ENCODE measurements at regions not wholly inside any gene's neighbourhood (a gene's known extent, or its start where the extent isn't known, plus 50 kb on each side); places are given as distances from the start of the nearest gene placed in this dataset.

DNA sequence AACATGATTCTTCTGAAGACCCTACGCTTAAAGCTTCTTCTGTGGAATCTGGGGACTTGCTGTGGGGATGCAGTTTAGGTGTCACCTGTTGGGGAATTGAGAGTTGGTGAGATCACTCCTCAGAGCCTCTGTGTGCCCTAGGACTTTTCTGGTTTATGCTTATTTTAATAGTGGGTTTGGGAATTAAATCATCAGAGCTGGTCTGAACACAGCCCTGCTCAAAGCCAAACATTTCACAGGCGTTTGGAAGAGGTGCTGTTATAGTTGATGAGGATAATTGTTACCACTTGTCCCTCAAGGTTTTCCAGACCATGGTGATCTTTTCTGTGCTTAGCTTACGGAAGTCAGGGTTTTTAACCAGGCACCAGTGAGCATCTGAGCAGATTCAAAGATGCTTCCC, 106.1 kb downstream of the EBLN1 start:
- DNase-seq (ENCODE audit: low read depth): no peak
- Mint-ChIP-seq H3K27ac (ENCODE audit: unreplicated experiment) (no peak overlapping the region), H3K27me3 (ENCODE audit: low read depth, unreplicated experiment) (peaks cover 3% of the 10 kb centered on the region)

DNA sequence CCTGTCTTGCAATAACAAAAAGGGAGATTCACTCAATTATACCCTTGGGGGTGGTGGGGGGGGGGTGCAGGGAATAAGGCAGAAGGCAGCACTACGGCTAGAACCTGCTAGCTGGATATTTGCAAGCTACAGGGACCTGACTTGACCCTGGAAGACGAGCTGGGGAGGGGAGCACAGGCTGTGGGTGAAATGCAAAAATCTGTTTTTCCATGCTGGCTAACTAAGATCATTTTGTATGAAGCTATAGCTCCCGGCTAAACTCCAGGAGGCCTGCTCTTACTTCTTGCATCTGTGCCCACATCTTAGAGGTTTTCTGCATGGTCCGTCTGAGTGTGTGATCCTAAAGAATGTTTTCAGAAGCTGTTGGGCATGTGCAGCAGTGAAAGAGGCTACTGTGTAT, 106.6 kb downstream of the EBLN1 start:
- H3K27ac ChIP-seq (ENCODE audit: low read depth, low read length): no peak overlapping the region
- H3K9me3 ChIP-seq (ENCODE audit: insufficient read depth, low read depth, low read length): no peaks in the 10 kb centered on the region
- H3K9ac ChIP-seq (ENCODE audit: low read length): no peak overlapping the region
- TF ChIP-seq, protein P1, sequence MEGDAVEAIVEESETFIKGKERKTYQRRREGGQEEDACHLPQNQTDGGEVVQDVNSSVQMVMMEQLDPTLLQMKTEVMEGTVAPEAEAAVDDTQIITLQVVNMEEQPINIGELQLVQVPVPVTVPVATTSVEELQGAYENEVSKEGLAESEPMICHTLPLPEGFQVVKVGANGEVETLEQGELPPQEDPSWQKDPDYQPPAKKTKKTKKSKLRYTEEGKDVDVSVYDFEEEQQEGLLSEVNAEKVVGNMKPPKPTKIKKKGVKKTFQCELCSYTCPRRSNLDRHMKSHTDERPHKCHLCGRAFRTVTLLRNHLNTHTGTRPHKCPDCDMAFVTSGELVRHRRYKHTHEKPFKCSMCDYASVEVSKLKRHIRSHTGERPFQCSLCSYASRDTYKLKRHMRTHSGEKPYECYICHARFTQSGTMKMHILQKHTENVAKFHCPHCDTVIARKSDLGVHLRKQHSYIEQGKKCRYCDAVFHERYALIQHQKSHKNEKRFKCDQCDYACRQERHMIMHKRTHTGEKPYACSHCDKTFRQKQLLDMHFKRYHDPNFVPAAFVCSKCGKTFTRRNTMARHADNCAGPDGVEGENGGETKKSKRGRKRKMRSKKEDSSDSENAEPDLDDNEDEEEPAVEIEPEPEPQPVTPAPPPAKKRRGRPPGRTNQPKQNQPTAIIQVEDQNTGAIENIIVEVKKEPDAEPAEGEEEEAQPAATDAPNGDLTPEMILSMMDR (IDR thresholded peaks at IDR 0.05; ENCODE audit: insufficient read depth, low read depth, low read length): no peak
- TF ChIP-seq EZH2 (IDR thresholded peaks at IDR 0.05; ENCODE audit: insufficient read depth, low read length): no peak
- no peaks in the 10 kb centered on the region for H3K27me3 ChIP-seq (ENCODE audit: insufficient read depth, low read length)
- H3K36me3 ChIP-seq (ENCODE audit: insufficient read depth, low read length): no peaks in the 10 kb centered on the region
- no peaks in the 10 kb centered on the region for H3K79me2 ChIP-seq (ENCODE audit: insufficient read depth, low read length)
- no peak overlapping the region for H3K4me3 ChIP-seq (ENCODE audit: insufficient read depth, low read depth, low read length)
- no peak for FAIRE-seq
- H3K4me1 Mint-ChIP-seq (ENCODE audit: low read depth, unreplicated experiment): no peaks in the 10 kb centered on the region
- no peaks in the 10 kb centered on the region for H3K36me3 Mint-ChIP-seq (ENCODE audit: low read depth, unreplicated experiment)
- H3K4me1 ChIP-seq (ENCODE audit: insufficient read depth, low read length): no peaks in the 10 kb centered on the region
- no peak for DNase-seq (ENCODE audit: low read depth)
- no peak overlapping the region for H3K27ac Mint-ChIP-seq (ENCODE audit: unreplicated experiment)
- no peaks in the 10 kb centered on the region for H3K9me3 Mint-ChIP-seq (ENCODE audit: unreplicated experiment)
- H3K27me3 Mint-ChIP-seq (ENCODE audit: low read depth, unreplicated experiment): peaks cover 3% of the 10 kb centered on the region
- no peaks in the 10 kb centered on the region for H4K20me1 ChIP-seq (ENCODE audit: insufficient read depth, low read length)
- H2AFZ ChIP-seq (ENCODE audit: low read depth, low read length): no peak overlapping the region
- H3K4me2 ChIP-seq (ENCODE audit: low read length): no peak overlapping the region
- no peak overlapping the region for H3K4me3 Mint-ChIP-seq (ENCODE audit: unreplicated experiment)

More for the DNA sequence above, 106.1 kb downstream of the EBLN1 start:
- no peaks in the 10 kb centered on the region for H3K9me3 Mint-ChIP-seq (ENCODE audit: unreplicated experiment)
- Histone ChIP-seq H3K4me1 (ENCODE audit: insufficient read depth, low read length) (no peaks in the 10 kb centered on the region), H3K79me2 (ENCODE audit: insufficient read depth, low read length) (no peaks in the 10 kb centered on the region), H4K20me1 (ENCODE audit: insufficient read depth, low read length) (no peaks in the 10 kb centered on the region), H3K4me3 (ENCODE audit: insufficient read depth, low read depth, low read length) (no peak overlapping the region), H3K36me3 (ENCODE audit: insufficient read depth, low read length) (no peaks in the 10 kb centered on the region), H3K9me3 (ENCODE audit: insufficient read depth, low read depth, low read length) (no peaks in the 10 kb centered on the region), H3K27me3 (ENCODE audit: insufficient read depth, low read length) (no peaks in the 10 kb centered on the region), H3K9ac (ENCODE audit: low read length) (no peak overlapping the region), H3K4me2 (ENCODE audit: low read length) (no peak overlapping the region), H3K27ac (ENCODE audit: low read depth, low read length) (no peak overlapping the region), H2AFZ (ENCODE audit: low read depth, low read length) (no peak overlapping the region)
- no peak overlapping the region for H3K4me3 Mint-ChIP-seq (ENCODE audit: unreplicated experiment)
- H3K4me1 Mint-ChIP-seq (ENCODE audit: low read depth, unreplicated experiment): no peaks in the 10 kb centered on the region
- TF ChIP-seq, protein P1 (IDR thresholded peaks at IDR 0.05; ENCODE audit: insufficient read depth, low read depth, low read length): no peak
- TF ChIP-seq EZH2 (IDR thresholded peaks at IDR 0.05; ENCODE audit: insufficient read depth, low read length): no peak
- FAIRE-seq: no peak
- no peaks in the 10 kb centered on the region for H3K36me3 Mint-ChIP-seq (ENCODE audit: low read depth, unreplicated experiment)

DNA sequence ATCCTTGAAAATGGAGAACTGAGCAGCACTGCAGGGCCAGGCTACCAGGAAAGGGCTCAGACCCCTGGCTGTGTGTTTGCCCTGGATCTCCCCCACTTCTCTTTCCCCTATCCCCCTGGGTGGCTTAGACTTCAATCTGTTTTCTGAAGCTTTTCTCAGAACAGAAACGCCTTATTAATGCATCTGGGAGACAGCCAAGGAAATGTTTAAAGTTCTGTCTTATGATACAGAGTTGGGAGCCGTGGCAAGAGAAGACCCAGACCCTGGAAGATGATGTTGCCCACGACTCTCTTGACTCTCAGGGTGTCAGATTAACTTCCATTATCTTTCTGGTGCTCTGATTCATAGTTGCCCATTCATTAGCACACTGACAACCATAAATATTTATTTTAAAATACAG, 107.1 kb downstream of the EBLN1 start:
- H3K27ac Mint-ChIP-seq (ENCODE audit: unreplicated experiment): no peak overlapping the region
- DNase-seq (ENCODE audit: low read depth): no peak
- peaks cover 3% of the 10 kb centered on the region for H3K27me3 Mint-ChIP-seq (ENCODE audit: low read depth, unreplicated experiment)
- Histone ChIP-seq H3K27ac (ENCODE audit: low read depth, low read length) (no peak overlapping the region), H3K4me2 (ENCODE audit: low read length) (no peak overlapping the region), H2AFZ (ENCODE audit: low read depth, low read length) (no peak overlapping the region), H3K27me3 (ENCODE audit: insufficient read depth, low read length) (no peaks in the 10 kb centered on the region), H4K20me1 (ENCODE audit: insufficient read depth, low read length) (no peaks in the 10 kb centered on the region), H3K4me3 (ENCODE audit: insufficient read depth, low read depth, low read length) (no peak overlapping the region), H3K4me1 (ENCODE audit: insufficient read depth, low read length) (no peaks in the 10 kb centered on the region), H3K79me2 (ENCODE audit: insufficient read depth, low read length) (no peaks in the 10 kb centered on the region), H3K9ac (ENCODE audit: low read length) (no peak overlapping the region), H3K9me3 (ENCODE audit: insufficient read depth, low read depth, low read length) (no peaks in the 10 kb centered on the region), H3K36me3 (ENCODE audit: insufficient read depth, low read length) (no peaks in the 10 kb centered on the region)
- no peak for FAIRE-seq
- H3K9me3 Mint-ChIP-seq (ENCODE audit: unreplicated experiment): no peaks in the 10 kb centered on the region
- no peaks in the 10 kb centered on the region for H3K36me3 Mint-ChIP-seq (ENCODE audit: low read depth, unreplicated experiment)
- H3K4me1 Mint-ChIP-seq (ENCODE audit: low read depth, unreplicated experiment): no peaks in the 10 kb centered on the region
- TF ChIP-seq, protein P1 (IDR thresholded peaks at IDR 0.05; ENCODE audit: insufficient read depth, low read depth, low read length): no peak
- TF ChIP-seq EZH2 (IDR thresholded peaks at IDR 0.05; ENCODE audit: insufficient read depth, low read length): no peak
- no peak overlapping the region for H3K4me3 Mint-ChIP-seq (ENCODE audit: unreplicated experiment)

All from astrocyte (in vitro differentiated cells and primary cell).